Liver (tissue), 8 donors: ENCODE measurements at regions not wholly inside any gene's neighbourhood (a gene's known extent, or its start where the extent isn't known, plus 50 kb on each side); places are given as distances from the start of the nearest gene placed in this dataset.

Source experiments
- DNase-seq: peaks from one replicate; pipeline ENCODE4 v3.0.0-alpha.2; 2017; ENCODE audit warnings: low spot score
- H3K27ac ChIP-seq, 2 donors: one replicate each; pipeline ENCODE4 v1.7.0; 2013; ENCODE audit warnings: inconsistent platforms in 2 of 2, low read length in 2 of 2, control low read depth in 1 of 2, low read depth in 1 of 2, mild to moderate bottlenecking in 1 of 2
- H3K27me3 ChIP-seq, 4 donors: one replicate each; pipeline versions ENCODE4 v1.6.1 to v1.7.0; 2013; ENCODE audit warnings: low read length in 3 of 4, inconsistent platforms in 1 of 4, mild to moderate bottlenecking in 1 of 4, moderate library complexity in 1 of 4; ENCODE audit not compliant: control insufficient read depth in 4 of 4, insufficient read depth in 4 of 4
- H3K36me3 ChIP-seq, 4 donors: one replicate each; pipeline versions ENCODE4 v1.6.1 to v1.7.0; 2013; ENCODE audit warnings: low read length in 3 of 4, mild to moderate bottlenecking in 3 of 4, low read depth in 1 of 4, moderate library complexity in 1 of 4; ENCODE audit not compliant: control insufficient read depth in 4 of 4, insufficient read depth in 3 of 4
- H3K4me1 ChIP-seq, 4 donors: one replicate each; pipeline versions ENCODE4 v1.6.1 to v1.7.0; 2013; ENCODE audit warnings: low read length in 3 of 4, mild to moderate bottlenecking in 3 of 4, moderate library complexity in 1 of 4; ENCODE audit not compliant: control insufficient read depth in 4 of 4, insufficient read depth in 4 of 4
- H3K4me3 ChIP-seq, 3 donors: one replicate each; pipeline versions ENCODE4 v1.6.1 to v1.7.0; 2013; ENCODE audit warnings: low read length in 3 of 3, control low read depth in 1 of 3, low read depth in 1 of 3, mild to moderate bottlenecking in 1 of 3
- H3K9ac ChIP-seq, 2 donors: one replicate each; pipeline ENCODE4 v1.7.0; 2013; ENCODE audit warnings: low read length in 2 of 2, mild to moderate bottlenecking in 2 of 2, moderate library complexity in 2 of 2, control low read depth in 1 of 2, low read depth in 1 of 2
- H3K9me3 ChIP-seq, 4 donors: one replicate each; pipeline versions ENCODE4 v1.6.1 to v1.7.0; 2013; ENCODE audit warnings: low read length in 3 of 4; ENCODE audit not compliant: control insufficient read depth in 4 of 4
- ATF3 ChIP-seq: IDR thresholded peaks from 2 replicates; pipeline ENCODE4 v1.6.1; 2016; ENCODE audit warnings: antibody characterized with exemption
- CTCF ChIP-seq: fragments of 150-350 bp; IDR thresholded peaks from 2 replicates; pipeline ENCODE4 v1.5.1; 2017; ENCODE audit warnings: improper control_type of control experiment, low read depth, low read length; ENCODE audit not compliant: missing input control
- EGR1 ChIP-seq, 2 donors: IDR thresholded peaks; 2 replicates each; pipeline ENCODE4 v1.6.1; 2016 to 2018; ENCODE audit warnings: antibody characterized with exemption in 2 of 2, low read depth in 2 of 2
- FOXA1 ChIP-seq: IDR thresholded peaks from 2 replicates; pipeline ENCODE4 v1.6.1; 2016; ENCODE audit warnings: antibody characterized with exemption
- FOXA2 ChIP-seq: IDR thresholded peaks from 2 replicates; pipeline ENCODE4 v1.6.1; 2016; ENCODE audit warnings: antibody characterized with exemption
- GABPA ChIP-seq, 2 donors: IDR thresholded peaks in 1 of 2; conservative IDR thresholded peaks in 1 of 2; 2 replicates each; pipeline ENCODE4 v1.6.1; 2016; ENCODE audit warnings: antibody characterized with exemption in 2 of 2, mild to moderate bottlenecking in 1 of 2, moderate library complexity in 1 of 2
- HNF4A ChIP-seq, 2 donors: conservative IDR thresholded peaks; 2 replicates each; pipeline ENCODE4 v1.6.1; 2016; ENCODE audit warnings: antibody characterized with exemption in 2 of 2, mild to moderate bottlenecking in 2 of 2
- HNF4G ChIP-seq: IDR thresholded peaks from 2 replicates; pipeline ENCODE4 v1.6.1; 2016; ENCODE audit warnings: antibody characterized with exemption
- JUND ChIP-seq, 2 donors: IDR thresholded peaks; 2 replicates each; pipeline ENCODE4 v1.6.1; 2016; ENCODE audit warnings: antibody characterized with exemption in 2 of 2
- MAX ChIP-seq: IDR thresholded peaks from 2 replicates; pipeline ENCODE4 v1.6.1; 2016; ENCODE audit warnings: antibody characterized with exemption
- NR2F2 ChIP-seq: IDR thresholded peaks from 2 replicates; pipeline ENCODE4 v1.6.1; 2016; ENCODE audit warnings: antibody characterized with exemption
- RAD21 ChIP-seq, 2 donors: IDR thresholded peaks; 2 replicates each; pipeline ENCODE4 v1.6.1; 2016; ENCODE audit warnings: antibody characterized with exemption in 2 of 2, mild to moderate bottlenecking in 2 of 2
- REST ChIP-seq: IDR thresholded peaks from 2 replicates; pipeline ENCODE4 v1.6.1; 2016; ENCODE audit warnings: antibody characterized with exemption, mild to moderate bottlenecking
- RXRA ChIP-seq, 2 donors: IDR thresholded peaks; 2 replicates each; pipeline ENCODE4 v1.6.1; 2017 to 2018; ENCODE audit warnings: antibody characterized with exemption in 2 of 2, mild to moderate bottlenecking in 1 of 2
- SP1 ChIP-seq: IDR thresholded peaks from 2 replicates; pipeline ENCODE4 v1.6.1; 2018; ENCODE audit warnings: antibody characterized with exemption, mild to moderate bottlenecking
- TAF1 ChIP-seq: conservative IDR thresholded peaks from 2 replicates; pipeline ENCODE4 v1.6.1; 2016; ENCODE audit warnings: antibody characterized with exemption, mild to moderate bottlenecking
- YY1 ChIP-seq: IDR thresholded peaks from 2 replicates; pipeline ENCODE4 v1.6.1; 2016; ENCODE audit warnings: antibody characterized with exemption, mild to moderate bottlenecking
- ZBTB33 ChIP-seq: IDR thresholded peaks from 2 replicates; pipeline ENCODE4 v1.6.1; 2016; ENCODE audit warnings: antibody characterized with exemption
- WGBS: extraction: QIAGEN DNeasy Blood & Tissue Kit; methylation state at CpG from one replicate; pipeline ENCODE4 v1.1.7; 2013; 5-methylcytosine and 5-hydroxymethylcytosine counted together
- donor health status: healthy.
- donor health status: healthy.
- donor health status: healthy.
- donor health status: healthy.
- donor health status: healthy.

- H3K27ac ChIP-seq = no peak overlapping the region
- no peak for TF ChIP-seq ZBTB33
- TF ChIP-seq ATF3 = no peak
- TF ChIP-seq REST = no peak
- no peak for TF ChIP-seq TAF1
- no peak for TF ChIP-seq FOXA1
- TF ChIP-seq RAD21 (IDR thresholded peaks at IDR 0.05) = no peak
- TF ChIP-seq HNF4G = no peak
- TF ChIP-seq RXRA (IDR thresholded peaks at IDR 0.05) = no peak
- no peak for TF ChIP-seq FOXA2
- H3K9ac ChIP-seq = no peak overlapping the region
- no peaks in the 10 kb centered on the region for H3K27me3 ChIP-seq
- DNase-seq = no peak
- H3K4me1 ChIP-seq = no peaks in the 10 kb centered on the region
- 94% methylated on average over 4 of the region's 4 CpGs for WGBS
- no peaks in the 10 kb centered on the region for H3K9me3 ChIP-seq
- no peak overlapping the region for H3K4me3 ChIP-seq
- no peaks in the 10 kb centered on the region for H3K36me3 ChIP-seq
Observed at GRCh38 chr15:96020133-96020532, 310.4 kb upstream of the NR2F2 start.

- no peaks in the 10 kb centered on the region for H3K9me3 ChIP-seq
- WGBS = 71% methylated on average over 3 of the region's 3 CpGs
- DNase-seq = no peak
- no peaks in the 10 kb centered on the region for H3K27me3 ChIP-seq
- no peaks in the 10 kb centered on the region for H3K36me3 ChIP-seq
- no peak overlapping the region for H3K9ac ChIP-seq
- no peak for TF ChIP-seq EGR1 (IDR thresholded peaks at IDR 0.05; ENCODE audit: low read depth in 2 of 2)
- TF ChIP-seq FOXA2 = no peak
- no peak for TF ChIP-seq FOXA1
- no peak for TF ChIP-seq CTCF
- no peak for TF ChIP-seq SP1
- TF ChIP-seq GABPA (IDR thresholded peaks at IDR 0.05 in 1 of 2, conservative IDR thresholded peaks at IDR 0.05 in 1 of 2) = no peak
- TF ChIP-seq RXRA (IDR thresholded peaks at IDR 0.05) = no peak
- TF ChIP-seq HNF4G = no peak
- no peak for TF ChIP-seq TAF1
- TF ChIP-seq ZBTB33 = no peak
- TF ChIP-seq REST = no peak
- no peak for TF ChIP-seq YY1
- TF ChIP-seq RAD21 (IDR thresholded peaks at IDR 0.05) = no peak
- no peak for TF ChIP-seq NR2F2
- no peak for TF ChIP-seq MAX
- TF ChIP-seq HNF4A (conservative IDR thresholded peaks at IDR 0.05) = no peak
- TF ChIP-seq JUND (IDR thresholded peaks at IDR 0.05) = no peak
- no peak for TF ChIP-seq ATF3
- H3K27ac ChIP-seq = no peak overlapping the region
- no peak overlapping the region for H3K4me3 ChIP-seq
- no peaks in the 10 kb centered on the region for H3K4me1 ChIP-seq
Observed at GRCh38 chr15:96020797-96021196, 309.7 kb upstream of the NR2F2 start.
